HG03097 (cell line): ENCODE measurements at regions not wholly inside any gene's neighbourhood (a gene's known extent, or its start where the extent isn't known, plus 50 kb on each side); places are given as distances from the start of the nearest gene placed in this dataset.
"Not testable (repeated sequence)": the region's sequence is repeated elsewhere in the genome, so short reads cannot be mapped to it uniquely, and the experiment has no call there.

Experiments used
- ATAC-seq: cut with Tn5 transposase; IDR thresholded peaks from one replicate; pipeline ENCODE4 v1.9.1; 2021; ENCODE audit not compliant: unreplicated experiment, low FRiP score

GRCh38 chr17:33873201-33873617 is 381.9 kb upstream of the CCL2 start:
- ATAC-seq = no peak

- ATAC-seq = no peak
Observed at GRCh38 chr17:33874617-33875060, 380.4 kb upstream of the CCL2 start.

- ATAC-seq = no peak
Observed at GRCh38 chr17:33875973-33876372, 379.1 kb upstream of the CCL2 start.

- not testable (repeated sequence) for ATAC-seq
Observed at GRCh38 chr17:33882273-33882672, 372.8 kb upstream of the CCL2 start.

- not testable (repeated sequence) for ATAC-seq
Observed at GRCh38 chr17:33882677-33883076, 372.4 kb upstream of the CCL2 start.

- no peak for ATAC-seq
Observed at GRCh38 chr17:33888455-33888854, 366.6 kb upstream of the CCL2 start.

DNA sequence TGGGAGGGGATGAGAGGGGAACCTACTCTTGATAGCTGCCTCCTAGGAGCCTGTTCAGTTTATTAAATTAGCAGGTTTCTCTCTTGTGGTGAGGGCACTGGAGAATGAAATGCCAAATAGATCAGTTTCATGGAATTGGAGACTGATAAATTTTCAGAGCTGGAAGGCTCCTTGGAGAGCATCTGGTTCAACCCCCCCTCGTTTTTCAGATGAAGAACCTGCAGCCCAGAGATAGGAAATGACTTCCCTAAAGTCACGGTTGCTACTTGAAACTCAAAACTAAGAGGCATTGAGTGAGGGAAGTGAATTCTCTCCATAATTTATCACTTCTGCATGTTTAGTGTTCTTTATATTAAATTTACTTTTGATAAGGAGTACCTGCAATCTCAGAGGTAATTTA is 366.0 kb upstream of the CCL2 start:
- no peak for ATAC-seq

GRCh38 chr17:33889766-33890165 is 365.3 kb upstream of the CCL2 start:
- no peak for ATAC-seq

DNA sequence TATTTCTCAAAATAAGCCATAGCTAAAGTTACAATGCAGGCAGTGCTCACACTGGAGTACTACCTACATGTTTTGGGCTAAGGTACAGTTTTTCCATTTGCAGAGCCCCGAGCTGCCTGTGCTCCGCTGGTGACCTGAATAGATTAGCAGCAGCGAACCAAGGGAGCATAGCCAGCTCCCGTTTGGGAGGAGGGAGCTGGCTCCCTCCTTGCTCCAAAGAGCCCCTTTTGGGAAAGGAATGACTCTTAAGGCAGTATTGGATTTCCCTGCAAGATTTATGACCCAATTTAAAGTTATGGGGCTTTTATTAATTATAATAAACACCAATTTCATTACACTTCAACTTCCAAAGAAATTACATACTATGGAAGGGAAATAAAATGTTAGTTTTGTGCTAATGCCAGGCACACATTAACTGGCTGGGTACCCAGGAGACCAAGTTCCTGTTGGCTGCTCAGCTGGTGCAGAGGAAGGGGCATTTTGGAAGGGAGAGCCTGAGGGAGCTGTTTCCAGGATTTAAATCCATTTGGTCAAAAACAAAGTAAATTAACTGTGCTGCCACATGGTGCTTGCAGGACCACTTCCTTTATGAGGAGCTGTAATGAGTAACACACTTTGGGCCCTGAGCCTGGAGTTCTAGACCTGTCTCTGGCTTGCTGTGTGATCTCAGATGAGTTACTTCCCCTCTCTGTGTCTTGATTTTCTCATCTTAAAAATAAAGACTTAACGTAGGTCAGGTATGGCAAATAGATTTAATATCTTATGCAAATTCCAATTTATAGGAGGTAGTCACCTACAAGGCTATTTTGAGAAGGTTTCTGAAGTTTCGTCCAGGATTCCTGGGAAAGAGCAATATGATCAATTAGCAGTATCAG is 362.1 kb upstream of the CCL2 start:
- no peak for ATAC-seq

DNA sequence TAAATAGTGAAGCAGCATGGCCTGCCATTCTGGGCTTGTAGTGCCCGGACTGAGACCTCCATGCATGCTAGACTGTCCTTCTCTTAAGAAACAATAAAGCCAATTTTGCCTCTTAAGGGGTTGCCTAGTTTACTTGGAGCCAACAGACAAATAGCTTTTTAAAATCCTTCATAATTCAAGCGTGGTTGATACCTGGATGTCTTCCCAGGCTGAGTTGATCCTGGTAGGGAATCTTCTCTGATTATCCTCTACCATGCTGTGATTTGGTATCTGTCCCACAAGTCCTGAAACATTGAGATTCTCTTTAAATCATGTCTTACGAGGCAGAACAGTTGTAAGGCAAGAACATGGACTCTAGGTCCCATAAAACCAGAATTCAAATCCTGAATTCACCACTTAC is 359.6 kb upstream of the CCL2 start:
- no peak for ATAC-seq

DNA sequence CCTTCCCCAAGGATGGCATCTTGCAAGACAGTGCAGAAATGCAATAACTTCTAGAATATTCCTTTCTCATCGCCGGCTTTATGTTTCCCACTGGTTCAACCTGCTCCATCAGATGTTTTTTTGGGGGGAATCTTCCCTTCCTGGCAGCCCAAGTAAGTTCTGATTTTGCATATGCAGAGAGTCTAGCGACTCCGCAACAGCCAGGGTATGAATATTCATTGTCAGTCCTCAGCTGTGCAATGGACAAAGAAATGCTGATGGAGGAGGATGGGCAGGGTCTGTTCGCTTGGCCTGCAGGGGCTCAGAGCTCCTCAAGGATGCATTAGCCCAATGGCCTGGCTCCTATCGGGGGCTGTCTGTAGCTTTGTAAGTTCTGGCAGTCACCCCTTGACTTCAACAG is 358.8 kb upstream of the CCL2 start:
- no peak for ATAC-seq

DNA sequence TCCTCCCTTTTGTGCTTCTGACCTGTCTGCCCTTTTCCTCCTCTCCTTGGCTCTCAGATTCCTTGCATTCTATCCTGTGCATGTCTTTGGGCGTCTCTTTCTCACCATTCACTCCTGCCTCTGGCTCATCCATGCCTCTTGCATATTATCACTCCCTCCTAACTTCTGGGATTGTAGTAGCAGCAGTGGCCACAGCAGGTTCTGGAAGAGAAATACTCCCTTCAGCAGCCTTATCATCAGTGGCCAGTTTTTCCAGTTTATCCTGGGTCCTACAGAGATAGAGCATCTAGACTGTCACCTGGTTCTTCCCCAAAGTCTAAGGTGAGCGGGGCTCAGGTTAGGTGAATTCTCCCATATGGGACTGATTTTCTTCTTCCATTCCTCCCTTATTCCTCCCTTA is 354.0 kb upstream of the CCL2 start:
- no peak for ATAC-seq

- no peak for ATAC-seq
Observed at GRCh38 chr17:33902901-33903449, 352.1 kb upstream of the CCL2 start.

DNA sequence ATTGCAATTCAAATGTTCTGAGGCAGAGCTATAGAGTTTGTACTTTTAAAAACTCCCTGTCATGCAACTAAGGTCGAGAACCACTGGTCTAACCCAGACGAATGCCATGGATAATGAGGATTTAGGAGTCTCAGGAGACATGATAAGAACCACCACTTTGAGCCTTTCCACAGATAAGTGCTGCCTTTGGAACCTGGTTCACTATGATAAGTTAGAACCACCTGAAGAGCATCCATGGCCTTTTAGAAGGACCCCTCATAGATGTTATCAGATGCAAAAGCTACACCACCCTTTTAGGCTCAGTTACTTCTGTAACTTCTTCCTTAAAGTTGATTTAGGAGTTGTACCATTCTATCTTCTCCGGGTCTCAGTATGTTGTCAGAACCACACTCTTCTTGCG is 350.6 kb upstream of the CCL2 start:
- no peak for ATAC-seq

- no peak for ATAC-seq
Observed at GRCh38 chr17:33905338-33905800, 349.7 kb upstream of the CCL2 start.

DNA sequence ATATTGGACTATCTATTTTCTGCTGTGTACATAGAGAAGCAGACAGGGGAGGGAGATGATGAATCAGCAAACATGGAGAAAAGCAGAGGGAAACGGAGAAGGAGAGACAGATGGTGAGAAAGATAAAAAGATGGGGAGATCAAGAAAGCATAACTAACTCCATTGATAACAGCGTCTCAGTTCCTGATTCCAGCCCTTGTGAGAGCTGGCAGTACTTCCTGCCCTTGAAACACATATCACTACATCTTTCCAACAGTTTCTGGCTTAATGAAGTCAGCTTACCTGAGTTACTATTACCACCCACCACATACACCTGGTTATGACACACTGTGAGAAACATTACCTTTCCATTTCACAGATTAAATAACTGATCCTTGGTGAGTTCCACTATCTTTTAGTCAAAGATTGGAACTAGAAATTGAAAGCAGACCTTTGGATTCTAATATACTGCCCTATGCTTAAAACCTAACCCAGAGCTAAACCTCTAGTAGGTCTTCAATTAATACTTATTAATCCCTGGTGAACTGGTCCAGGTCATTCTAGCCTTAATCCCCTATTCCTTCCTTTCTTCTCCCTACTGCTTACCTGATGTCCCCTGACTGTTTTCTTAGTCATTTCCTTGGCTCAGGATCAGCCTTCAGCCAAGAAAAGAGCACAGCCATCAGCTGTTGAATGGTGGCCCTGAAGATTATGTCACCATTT is 346.6 kb upstream of the CCL2 start:
- no peak for ATAC-seq

DNA sequence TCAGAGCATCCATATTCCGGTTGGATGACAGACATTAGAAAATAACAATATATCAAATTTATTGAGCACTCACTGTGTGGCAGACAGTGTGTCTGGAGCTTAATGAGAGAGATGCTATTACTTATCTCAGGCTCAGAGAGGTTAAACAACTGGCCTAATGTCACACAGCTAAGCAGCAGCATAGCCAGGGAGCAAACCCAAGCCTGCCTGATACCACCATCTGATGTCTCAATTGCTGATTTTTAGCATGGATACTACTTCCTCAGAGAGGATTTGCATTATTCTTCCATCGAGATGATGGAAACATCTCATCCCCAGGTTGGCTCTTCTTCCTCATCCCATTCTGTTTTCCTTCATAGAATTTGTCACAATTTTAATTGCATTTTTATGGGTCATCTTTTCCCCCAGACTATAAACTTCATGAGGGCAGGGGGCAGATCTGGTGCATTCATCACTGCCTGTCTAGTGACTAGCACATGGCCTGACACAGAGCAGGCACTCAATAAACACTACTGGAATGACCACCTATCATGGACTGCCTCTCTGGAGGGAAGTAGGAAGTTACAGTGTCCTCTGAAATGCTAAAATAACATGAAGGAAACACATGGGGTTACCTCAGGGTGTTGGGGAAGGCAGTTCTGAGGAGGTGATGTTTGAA is 344.8 kb upstream of the CCL2 start:
- ATAC-seq = no peak

- no peak for ATAC-seq
Observed at GRCh38 chr17:33914125-33914524, 341.0 kb upstream of the CCL2 start.

GRCh38 chr17:33922971-33923370 is 332.1 kb upstream of the CCL2 start:
- no peak for ATAC-seq

DNA sequence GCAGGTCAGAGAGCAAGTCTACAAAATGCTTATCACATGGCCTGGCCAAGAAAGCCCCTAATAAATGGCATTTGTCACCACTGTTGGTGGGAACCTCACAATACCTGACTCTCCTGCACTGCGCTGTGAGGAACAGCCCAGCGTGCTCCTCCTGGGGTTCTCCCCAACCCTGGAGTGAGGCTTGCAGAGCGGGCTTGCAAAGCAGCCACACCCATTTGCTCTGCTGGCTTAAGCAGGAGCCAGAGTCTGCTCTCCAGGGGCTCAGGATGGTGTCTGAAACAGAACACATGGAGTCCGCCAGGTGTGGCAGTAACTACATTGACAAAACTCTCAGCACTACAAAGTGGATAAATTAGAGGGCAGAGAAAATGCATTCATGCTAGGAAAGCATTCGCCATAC is 331.0 kb upstream of the CCL2 start:
- ATAC-seq = no peak

DNA sequence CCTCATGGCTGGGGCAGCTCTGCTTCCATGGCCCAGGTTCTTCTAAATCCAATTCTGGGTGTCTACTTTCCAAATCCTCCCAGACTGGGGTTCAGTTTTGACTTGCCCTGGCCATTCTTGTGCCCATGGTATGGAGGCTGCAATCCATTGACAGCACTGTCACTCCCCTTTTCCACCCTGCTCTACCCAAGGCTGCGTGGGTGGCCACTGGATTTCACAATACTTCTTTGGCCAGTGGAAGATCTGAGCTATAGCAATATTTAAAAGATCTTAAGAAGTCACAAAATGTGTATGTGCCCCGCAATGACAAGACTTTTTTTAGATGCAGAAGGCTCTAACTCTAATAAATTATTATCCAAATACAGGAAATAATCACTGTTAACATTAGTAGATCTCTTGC is 329.4 kb upstream of the CCL2 start:
- ATAC-seq = no peak
